Breast epithelium (tissue), 3 donors: ENCODE measurements at regions not wholly inside any gene's neighbourhood (a gene's known extent, or its start where the extent isn't known, plus 50 kb on each side); places are given as distances from the start of the nearest gene placed in this dataset.

ENCODE experiments used
- CTCF ChIP-seq, 3 donors: fragments of 450-650 bp; IDR thresholded peaks; one replicate each; pipeline ENCODE4 v1.5.1; 2016 to 2017; ENCODE audit warnings: antibody characterized with exemption in 3 of 3, mild to moderate bottlenecking in 3 of 3, moderate library complexity in 3 of 3
- POLR2A ChIP-seq: fragments of 450-650 bp; IDR thresholded peaks from one replicate; pipeline ENCODE4 v1.6.1; 2016; ENCODE audit warnings: antibody characterized with exemption, mild to moderate bottlenecking, moderate library complexity
- POLR2AphosphoS5 ChIP-seq, 3 donors: sonication (generic); formaldehyde crosslinking; IDR thresholded peaks; one replicate each; pipeline ENCODE4 v1.6.1; 2017; ENCODE audit warnings: antibody characterized with exemption in 3 of 3

- TF ChIP-seq POLR2A (no peak), CTCF (IDR thresholded peaks at IDR 0.05) (no peak), POLR2AphosphoS5 (IDR thresholded peaks at IDR 0.05) (no peak)
These were observed 552.8 kb upstream of the CITED2 start for GRCh38 chr6:139927236-139927635.
